ENCODE measurements at regions not wholly inside any gene's neighbourhood (a gene's known extent, or its start where the extent isn't known, plus 50 kb on each side); places are given as distances from the start of the nearest gene placed in this dataset.

DNA sequence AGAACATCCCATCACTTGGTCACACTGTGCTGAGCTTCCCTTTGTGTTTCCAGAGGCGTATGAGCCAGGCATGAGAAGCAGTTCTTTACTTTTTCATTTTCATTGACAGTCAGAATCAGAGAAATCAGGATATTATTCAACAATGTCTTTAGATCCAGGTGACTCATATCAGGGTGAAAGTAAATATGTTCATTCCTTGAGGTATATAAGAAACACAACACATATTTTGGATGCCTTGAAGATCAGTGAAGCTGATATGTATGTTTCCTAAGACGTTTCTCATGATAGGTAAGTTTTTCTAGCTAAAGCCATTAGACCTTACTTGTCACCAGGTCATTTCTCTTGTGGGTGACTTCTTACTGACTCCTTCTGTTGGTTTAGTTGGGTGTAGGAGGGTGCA lies 505.6 kb downstream of the CDH26 start:
- no peak for DNase-seq
- in situ Hi-C loops (cut with HindIII; ENCODE audit: low pct_ligation_motif_present, low pct_unique_long_range_greater_than_20kb, low sequenced_read_pairs): no loop called here

DNA sequence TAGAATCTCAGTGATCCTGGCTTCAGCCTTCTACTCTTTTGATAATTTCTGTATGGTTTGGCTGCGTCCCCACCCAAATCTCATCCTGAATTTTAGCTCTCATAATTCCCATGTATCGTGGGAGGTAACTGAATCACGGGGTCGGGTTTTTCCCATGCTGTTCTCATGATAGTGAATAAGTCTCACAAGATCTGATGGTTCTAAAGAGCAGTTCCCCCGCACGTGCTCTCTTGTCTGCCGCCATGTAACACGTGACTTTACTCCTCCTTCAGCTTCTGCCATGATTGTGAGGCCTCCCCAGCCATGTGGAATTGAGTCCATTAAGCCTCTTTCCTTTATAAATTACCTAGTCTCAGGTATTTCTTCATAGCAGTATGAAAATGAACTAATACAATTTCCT lies 507.2 kb downstream of the CDH26 start:
- DNase-seq: no peak
- in situ Hi-C loops (cut with HindIII; ENCODE audit: low pct_ligation_motif_present, low pct_unique_long_range_greater_than_20kb, low sequenced_read_pairs): no loop called here

DNA sequence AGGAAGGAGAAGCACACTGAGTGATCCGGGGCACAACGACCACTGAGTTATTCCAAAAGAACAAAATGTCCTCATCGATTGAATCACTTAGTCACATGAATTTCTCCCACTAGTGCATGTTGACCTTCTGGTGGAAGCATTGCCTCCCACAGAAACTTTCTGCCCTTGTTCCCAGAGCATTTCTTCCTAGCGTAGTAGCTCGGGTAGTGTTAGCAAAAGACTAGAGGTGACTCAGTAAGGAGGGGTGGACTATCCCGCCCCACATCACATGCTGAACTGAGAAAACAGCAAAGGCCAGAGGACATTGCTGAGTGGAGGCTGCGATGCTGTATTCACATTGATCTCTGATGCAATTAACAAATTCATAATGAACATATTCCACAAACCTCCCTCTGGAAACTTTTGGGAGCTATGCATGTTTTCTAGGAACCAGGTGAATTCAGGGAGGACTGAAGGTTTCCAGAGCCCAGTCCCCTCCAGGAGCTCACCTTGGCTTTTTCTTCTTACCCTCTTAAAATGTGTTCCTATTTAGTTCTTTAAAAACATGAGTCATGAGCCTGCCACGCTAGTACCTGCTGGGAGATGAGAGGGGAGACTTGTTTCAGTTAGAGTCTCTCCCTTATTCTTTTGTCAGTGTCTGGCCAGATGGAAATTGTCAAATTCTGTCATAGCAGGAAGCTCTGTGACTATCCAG lies 507.9 kb downstream of the CDH26 start:
- DNase-seq: no peak
- in situ Hi-C loops (cut with HindIII; ENCODE audit: low pct_ligation_motif_present, low pct_unique_long_range_greater_than_20kb, low sequenced_read_pairs): no loop called here

DNA sequence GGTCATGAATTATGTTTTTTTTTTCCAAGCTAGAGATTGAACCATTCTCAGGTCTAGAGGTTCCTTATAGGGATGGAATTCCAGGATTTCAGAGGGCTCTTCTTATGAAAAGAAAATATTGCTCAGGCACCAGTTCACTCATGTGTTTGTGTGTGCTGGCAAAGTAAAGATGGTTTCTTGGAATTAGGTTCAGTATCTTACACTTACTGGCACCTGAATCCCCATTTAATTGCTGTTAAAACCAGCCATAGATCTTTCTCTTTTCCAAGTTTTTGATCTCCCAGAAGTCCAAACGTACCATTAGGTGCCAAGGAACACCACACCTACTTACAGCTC lies 508.4 kb downstream of the CDH26 start:
- in situ Hi-C loops (cut with HindIII; ENCODE audit: low pct_ligation_motif_present, low pct_unique_long_range_greater_than_20kb, low sequenced_read_pairs): no loop called here
- DNase-seq: no peak

DNA sequence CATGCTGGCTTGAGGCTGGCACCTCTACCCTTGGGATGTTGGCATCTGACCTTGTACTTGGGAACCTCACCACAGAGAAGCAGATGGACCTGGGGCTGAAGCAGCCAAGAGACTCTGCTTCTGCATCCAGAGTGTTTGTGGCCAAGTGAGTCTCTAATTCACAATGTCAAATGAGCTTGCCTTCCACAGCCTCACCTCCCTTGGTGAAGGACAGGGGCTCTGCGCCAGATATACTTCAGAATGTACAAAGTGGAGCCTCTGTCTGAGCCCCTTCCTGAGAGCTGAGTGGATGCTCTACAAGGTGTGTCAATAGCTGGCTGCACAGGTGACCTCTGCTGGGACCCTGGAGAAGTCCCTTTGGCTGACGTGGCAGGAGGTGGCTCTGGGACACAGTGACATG lies 508.9 kb downstream of the CDH26 start:
- in situ Hi-C loops (cut with HindIII; ENCODE audit: low pct_ligation_motif_present, low pct_unique_long_range_greater_than_20kb, low sequenced_read_pairs): no loop called here
- DNase-seq: no peak

DNA sequence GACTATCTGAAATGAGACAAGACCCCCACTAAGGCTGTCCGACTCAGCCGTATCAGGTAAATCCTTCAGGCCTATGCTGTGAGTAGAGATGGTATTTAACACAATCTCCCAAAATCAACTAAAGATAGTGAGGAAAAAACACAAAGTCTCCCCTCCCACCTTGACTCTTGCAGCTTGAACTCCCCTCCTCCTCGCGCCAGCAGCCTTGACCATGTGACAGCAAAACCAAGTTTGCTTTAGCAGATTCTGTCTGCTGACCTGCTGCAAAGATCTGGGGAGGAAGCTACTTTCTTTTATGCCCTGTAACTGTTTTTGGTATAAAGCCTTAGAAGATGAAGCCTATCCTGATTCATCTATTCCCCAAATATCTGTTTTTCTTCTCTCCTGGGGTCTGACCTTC lies 509.5 kb downstream of the CDH26 start:
- no peak for DNase-seq
- in situ Hi-C loops (cut with HindIII; ENCODE audit: low pct_ligation_motif_present, low pct_unique_long_range_greater_than_20kb, low sequenced_read_pairs): no loop called here

DNA sequence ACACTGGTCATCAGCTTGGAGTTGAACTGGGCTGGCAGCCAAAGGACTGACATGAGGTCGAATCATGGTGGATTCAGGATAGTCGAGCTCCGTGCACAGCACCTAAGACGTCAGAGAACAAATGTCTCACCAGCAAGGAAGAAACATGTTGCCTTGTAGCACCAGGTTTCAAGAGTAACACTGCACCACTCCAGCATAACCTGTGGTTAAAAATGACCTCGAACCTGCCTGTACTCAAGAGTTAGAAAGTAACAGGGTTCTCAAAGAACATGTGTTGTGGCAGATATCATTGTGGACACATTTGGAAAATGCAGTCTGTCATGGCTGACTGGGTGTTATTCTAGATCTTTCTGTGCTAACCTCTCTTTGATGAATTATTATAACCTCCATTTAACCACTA lies 511.6 kb downstream of the CDH26 start:
- in situ Hi-C loops (cut with HindIII; ENCODE audit: low pct_ligation_motif_present, low pct_unique_long_range_greater_than_20kb, low sequenced_read_pairs): no loop called here
- DNase-seq: no peak

DNA sequence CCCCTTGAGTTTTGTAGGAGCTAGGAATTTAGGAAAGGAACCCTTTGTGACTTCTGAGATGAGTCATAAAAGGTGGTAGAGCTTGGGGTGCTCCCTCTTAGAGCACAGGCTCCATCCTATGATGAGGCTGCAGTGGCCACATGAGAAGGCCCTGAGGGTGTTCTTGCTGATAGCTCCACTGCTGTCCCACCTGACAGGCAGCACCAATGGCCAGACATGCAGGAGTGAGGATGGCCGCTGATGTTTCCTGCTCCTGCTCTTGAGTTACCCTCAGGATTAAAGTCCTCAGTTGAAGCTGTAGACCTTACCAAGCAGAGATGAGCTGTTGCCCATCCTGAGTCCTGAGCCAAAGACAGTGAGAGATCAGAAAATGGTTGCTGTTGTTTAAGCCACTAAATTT lies 512.1 kb downstream of the CDH26 start:
- no peak for DNase-seq
- in situ Hi-C loops (cut with HindIII; ENCODE audit: low pct_ligation_motif_present, low pct_unique_long_range_greater_than_20kb, low sequenced_read_pairs): no loop called here

DNA sequence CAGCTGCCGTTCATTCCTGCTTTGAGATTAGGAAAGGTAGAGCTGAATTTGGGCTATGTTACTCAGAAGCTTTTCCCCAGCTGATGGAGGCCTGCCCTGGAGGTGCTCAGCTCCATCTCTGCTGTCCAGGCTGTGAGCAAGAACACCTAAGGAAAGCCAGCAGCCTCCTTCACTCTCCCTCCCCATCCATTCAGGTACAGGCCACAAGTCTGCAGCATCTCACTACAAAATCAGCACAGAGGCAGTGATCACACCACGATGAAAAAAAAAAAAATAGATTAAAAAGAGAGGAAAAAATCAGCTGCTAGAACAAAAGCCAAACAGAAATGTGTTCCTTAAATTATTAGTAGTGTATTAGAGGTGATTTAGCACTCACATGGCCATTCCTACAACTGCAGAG lies 515.0 kb downstream of the CDH26 start:
- in situ Hi-C loops (cut with HindIII; ENCODE audit: low pct_ligation_motif_present, low pct_unique_long_range_greater_than_20kb, low sequenced_read_pairs): no loop called here
- no peak for DNase-seq

DNA sequence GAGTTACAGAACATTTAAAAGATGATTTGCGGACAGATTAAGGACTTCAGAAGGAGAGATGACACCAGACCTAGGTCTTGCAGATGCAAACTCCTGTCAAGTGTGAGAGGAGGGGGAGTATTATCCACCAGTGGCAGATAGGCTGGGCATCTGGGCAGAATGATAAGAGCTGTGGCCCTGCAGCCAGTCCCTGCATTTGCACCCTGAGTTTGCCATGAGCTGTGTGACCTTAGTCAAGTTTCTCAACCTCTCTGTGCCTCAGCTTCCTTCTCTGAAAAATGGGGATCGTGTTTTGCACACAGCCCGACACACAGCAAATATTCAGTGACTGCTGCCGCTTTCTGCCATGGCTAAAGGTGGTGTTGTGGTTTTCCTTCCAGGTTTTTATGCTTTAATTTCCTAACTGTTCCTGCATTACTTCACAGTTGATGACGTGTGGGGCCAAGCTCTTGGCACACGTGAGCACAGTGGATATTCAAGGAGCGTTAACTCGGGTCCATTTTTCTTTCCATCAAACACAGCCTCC lies 516.2 kb downstream of the CDH26 start:
- in situ Hi-C loops (cut with HindIII; ENCODE audit: low pct_ligation_motif_present, low pct_unique_long_range_greater_than_20kb, low sequenced_read_pairs): no loop called here
- DNase-seq: no peak

DNA sequence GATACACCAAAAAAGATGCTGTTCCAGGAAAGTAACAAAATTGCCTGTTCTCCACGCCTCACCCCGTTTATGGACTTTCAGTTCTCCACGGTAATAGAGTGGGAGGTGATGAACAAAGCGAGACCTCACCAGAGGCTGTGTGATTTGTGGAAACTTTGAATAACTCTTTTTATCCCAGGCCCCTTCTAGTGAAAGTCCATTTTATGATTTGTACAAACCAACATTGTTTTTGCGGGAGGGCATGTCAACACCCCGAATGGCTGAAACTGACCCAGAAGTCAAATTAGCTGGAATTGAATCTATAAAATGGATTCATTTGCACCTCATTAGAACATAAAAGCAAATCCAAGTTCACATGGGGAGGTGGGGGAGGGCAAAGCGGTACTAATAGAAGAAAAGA lies 517.8 kb downstream of the CDH26 start:
- in situ Hi-C loops (cut with HindIII; ENCODE audit: low pct_ligation_motif_present, low pct_unique_long_range_greater_than_20kb, low sequenced_read_pairs): no loop called here
- DNase-seq: no peak

DNA sequence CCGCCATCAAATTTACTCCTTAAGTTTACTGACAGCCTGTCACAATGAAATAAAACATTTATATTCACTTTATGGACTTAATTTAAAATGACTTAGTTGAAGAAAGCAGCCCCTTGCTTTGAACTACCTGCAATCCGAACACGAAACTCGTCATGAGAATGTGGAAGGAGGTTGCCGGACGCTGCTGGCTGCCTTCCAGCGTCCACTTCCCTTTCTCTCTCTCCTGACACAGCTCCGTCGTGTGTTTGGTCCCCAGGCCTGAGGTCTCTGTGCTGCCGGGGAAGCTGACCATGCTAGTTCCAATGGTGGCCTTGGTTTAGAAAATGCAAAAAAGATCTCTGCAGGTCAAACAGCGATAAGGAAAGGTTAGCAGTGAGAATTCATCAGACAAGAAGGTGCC lies 519.7 kb downstream of the CDH26 start:
- in situ Hi-C loops (cut with HindIII; ENCODE audit: low pct_ligation_motif_present, low pct_unique_long_range_greater_than_20kb, low sequenced_read_pairs): no loop called here
- no peak for DNase-seq

DNA sequence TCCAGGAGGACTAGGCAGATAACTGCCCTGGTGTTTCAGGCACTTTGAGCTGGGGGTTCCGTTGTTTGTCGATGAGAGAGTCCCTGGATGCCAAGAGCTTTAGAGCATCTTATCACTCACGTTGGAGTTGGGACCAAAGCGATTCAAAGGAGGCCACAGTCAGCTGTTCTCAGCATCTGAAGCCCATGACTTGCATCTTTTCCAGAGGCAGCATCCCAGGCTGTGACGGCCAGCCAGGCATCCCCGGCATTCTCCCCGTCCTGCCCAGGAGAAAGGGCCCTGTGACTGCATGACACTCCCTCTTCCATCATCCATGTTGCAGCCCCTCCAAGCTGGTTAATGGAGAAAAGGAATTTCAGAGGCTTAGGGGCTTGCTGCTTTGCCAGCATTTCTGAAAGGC lies 520.3 kb downstream of the CDH26 start:
- in situ Hi-C loops (cut with HindIII; ENCODE audit: low pct_ligation_motif_present, low pct_unique_long_range_greater_than_20kb, low sequenced_read_pairs): no loop called here
- no peak for DNase-seq

DNA sequence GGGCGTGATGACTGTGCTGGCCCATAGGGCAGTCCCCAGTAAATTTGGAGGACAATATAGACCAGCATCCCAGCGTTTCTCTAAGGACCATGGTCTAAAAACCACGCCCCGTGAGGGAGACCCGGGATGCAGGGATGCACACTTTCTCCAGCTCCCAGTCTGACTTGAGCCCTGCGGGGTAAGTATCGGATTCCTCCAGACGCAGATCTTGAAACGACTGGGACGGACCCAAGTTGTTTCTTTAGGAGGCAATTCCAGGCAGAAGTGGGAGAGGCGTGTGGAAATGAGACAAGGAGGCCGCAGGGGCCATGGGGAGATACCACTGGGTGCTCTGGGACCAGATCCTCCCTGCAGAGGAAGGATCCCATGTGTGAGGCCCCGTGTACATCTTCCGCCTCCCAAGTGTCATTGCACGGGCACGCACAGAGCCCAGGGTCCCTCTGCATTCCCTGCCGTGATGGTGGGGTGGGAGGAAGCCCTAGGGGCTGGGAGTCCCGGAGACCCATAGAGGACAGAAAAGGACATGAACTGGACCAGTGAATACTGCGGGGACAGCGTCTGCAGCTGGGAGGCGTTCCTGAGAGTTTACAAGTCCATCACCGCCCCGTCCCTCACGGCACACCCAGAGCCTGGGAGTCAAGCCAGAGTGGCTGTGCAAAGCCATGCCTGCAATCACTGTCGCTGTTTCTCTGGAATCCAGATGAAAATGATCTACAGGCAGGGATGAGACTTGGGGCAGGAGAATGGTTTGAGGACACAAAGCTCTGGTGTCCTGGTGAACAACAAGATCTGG lies 522.9 kb downstream of the CDH26 start:
- no peak for DNase-seq
- in situ Hi-C loops (cut with HindIII; ENCODE audit: low pct_ligation_motif_present, low pct_unique_long_range_greater_than_20kb, low sequenced_read_pairs): no loop called here

DNA sequence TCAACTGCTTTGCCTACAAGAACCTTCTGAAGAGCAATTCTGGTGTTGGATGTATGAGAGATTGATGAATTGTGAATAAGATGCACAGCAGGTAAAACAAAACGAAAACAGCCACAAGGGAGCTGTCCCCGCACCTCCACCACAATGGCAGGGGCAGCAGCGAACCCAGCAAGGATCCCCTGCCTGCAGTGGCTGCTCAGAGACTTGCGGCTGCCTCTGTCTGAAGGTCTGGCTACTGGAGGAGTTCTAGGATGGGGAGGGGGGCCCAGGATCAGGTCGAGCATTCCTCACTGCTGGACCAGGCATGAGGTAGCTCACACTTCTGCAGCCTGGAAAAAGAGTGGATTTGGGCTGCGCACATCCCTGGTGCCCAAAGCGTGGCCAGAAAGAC lies 523.5 kb downstream of the CDH26 start:
- no peak for DNase-seq
- in situ Hi-C loops (cut with HindIII; ENCODE audit: low pct_ligation_motif_present, low pct_unique_long_range_greater_than_20kb, low sequenced_read_pairs): no loop called here

DNA sequence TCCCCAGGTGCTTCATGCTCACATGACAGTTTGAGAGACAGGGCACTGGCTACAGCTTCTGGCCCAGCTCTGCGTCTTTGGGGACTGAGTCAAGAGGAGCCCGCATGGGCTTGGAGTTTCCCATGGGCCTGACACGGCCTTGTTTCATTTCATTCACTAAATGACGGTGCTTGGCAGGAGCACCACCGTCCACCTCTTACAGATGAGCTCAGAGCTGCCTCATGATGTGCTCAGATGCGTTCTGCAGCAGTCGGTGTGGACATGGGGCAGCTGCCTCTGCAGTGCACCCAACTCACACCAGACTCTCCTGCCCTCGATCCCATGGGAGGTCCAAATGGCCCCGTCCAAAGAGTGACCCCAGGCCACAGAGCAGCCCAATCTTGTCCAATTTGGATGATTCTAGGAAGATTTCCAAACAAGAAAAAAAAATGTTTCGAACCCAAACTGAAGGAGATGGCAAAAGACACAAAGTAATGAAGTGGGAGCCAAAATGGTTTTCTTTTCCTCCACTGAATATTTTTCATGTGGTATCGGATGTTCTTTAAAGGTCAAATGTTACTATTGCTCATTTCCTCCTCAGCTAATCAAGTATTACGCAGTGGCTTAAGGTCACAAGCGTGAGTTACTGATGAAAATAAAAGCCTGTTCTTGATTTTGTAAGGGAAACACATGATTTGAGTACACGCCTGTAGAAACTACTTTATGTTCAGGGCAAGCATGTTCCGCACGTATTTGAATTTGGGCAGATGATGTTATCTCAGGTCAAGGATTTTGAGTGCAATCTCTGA lies 524.2 kb downstream of the CDH26 start:
- DNase-seq: no peak
- in situ Hi-C loops (cut with HindIII; ENCODE audit: low pct_ligation_motif_present, low pct_unique_long_range_greater_than_20kb, low sequenced_read_pairs): no loop called here

DNA sequence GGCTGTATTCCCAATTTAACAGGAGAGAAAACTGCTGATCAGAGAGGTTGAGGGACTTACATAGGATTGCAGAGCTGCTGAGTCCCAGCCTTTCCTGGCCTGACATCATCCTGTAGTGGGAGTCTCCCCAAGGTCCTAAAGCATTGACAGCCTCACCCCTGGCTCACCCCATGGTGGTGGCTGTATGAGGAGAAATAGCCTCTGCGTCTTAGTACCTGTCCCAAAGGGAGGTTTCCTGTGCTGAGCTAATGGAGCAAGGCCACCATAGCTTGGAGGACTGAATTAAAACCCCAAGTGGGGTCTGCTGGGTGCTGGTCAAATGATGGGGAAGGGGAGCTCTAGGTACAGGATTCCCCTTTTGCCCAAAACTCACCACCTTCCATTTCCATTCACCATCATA lies 525.1 kb downstream of the CDH26 start:
- in situ Hi-C loops (cut with HindIII; ENCODE audit: low pct_ligation_motif_present, low pct_unique_long_range_greater_than_20kb, low sequenced_read_pairs): no loop called here
- no peak for DNase-seq

DNA sequence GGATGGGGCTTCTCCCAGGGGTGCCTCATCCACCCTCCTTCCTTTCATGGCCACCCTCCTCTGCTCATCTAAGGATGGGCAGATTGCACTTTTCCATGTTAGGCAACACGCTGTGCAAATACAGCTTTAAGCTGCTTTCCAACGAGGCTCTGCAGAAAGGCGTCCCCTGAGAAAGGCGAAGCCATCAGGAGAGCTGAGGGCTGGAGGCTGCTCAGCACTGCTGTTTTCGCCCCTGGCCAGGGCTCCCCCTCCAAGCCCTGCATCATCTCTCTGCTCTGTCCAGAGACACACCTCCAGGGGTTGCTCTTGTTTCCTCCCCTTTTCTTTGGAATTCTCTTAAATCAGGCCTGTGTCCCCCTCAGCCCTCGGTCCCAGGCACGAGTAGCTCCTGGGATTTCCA lies 526.1 kb downstream of the CDH26 start:
- no peak for DNase-seq
- in situ Hi-C loops (cut with HindIII; ENCODE audit: low pct_ligation_motif_present, low pct_unique_long_range_greater_than_20kb, low sequenced_read_pairs): no loop called here

DNA sequence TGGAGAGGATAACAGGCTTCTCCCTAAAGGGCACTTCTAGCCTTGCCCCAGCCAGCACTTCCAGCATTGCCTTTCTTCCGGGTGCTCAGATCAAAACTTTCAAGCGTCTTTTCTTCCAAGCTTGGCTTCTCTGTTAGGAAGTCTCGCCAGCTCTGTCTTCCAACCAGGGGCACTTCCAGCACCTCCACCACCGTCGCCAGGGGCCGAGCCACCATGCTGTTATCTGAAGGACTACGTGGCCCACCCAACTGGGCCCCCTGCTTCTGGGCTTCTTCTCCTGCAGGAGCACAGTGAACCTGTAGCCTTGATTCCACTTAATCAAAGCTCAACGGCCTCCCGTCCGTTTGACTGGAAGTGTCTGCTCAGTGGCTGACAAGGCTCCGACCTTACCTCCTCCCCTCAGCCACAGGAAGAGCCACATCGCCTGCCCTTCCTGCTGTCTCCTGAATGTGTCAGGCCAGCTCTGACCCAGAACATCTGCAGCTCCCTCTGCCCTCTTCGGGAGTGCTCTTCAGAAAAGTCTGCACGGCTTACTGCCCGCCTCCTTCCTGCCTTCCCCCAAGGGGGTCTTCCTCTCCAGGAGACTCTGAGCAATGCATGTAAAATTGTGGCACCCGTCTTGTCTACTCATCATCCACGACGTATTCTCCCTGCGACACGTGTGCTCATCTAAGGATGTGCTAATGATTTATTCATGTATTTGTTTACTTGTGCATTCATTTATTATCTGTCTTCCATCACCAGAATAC lies 527.0 kb downstream of the CDH26 start:
- no peak for DNase-seq

More for the DNA sequence above, 527.0 kb downstream of the CDH26 start:
- in situ Hi-C loops (cut with HindIII; ENCODE audit: low pct_ligation_motif_present, low pct_unique_long_range_greater_than_20kb, low sequenced_read_pairs): no loop called here
